Activated naive CD4-positive, alpha-beta T cell treated with anti-CD3 and anti-CD28 coated beads, Interleukin-2, amount 10 ng/mL, durations not matched to agents 7 days and 5 days (primary cell): ENCODE measurements at regions not wholly inside any gene's neighbourhood (a gene's known extent, or its start where the extent isn't known, plus 50 kb on each side); places are given as distances from the start of the nearest gene placed in this dataset.

Source experiments
- CTCF ChIA-PET: fragments of 350-600 bp; sonication (Branson Sonifier 250); formaldehyde crosslinking; loops from one replicate; lab custom pipeline; 2021; ENCODE audit warnings: antibody characterized with exemption; lab: Charles Lee
- DNase-seq: peaks from one replicate; pipeline ENCODE4 v3.0.0-alpha.2; 2020
- H3K27ac Mint-ChIP-seq: one replicate; pipeline ENCODE4 v1.8.0; 2021; ENCODE audit warnings: mild to moderate bottlenecking, moderate library complexity, mixed read lengths
- H3K27me3 Mint-ChIP-seq: one replicate; pipeline ENCODE4 v1.8.0; 2021; ENCODE audit warnings: mild to moderate bottlenecking, mixed read lengths
- H3K36me3 Mint-ChIP-seq: one replicate; pipeline ENCODE4 v1.8.0; 2021; ENCODE audit warnings: mixed read lengths
- H3K4me1 Mint-ChIP-seq: one replicate; pipeline ENCODE4 v1.8.0; 2021; ENCODE audit warnings: mixed read lengths
- H3K4me3 Mint-ChIP-seq: one replicate; pipeline ENCODE4 v1.8.0; 2021; ENCODE audit warnings: mild to moderate bottlenecking, moderate library complexity, mixed read lengths
- H3K9me3 Mint-ChIP-seq: one replicate; pipeline ENCODE4 v1.8.0; 2021; ENCODE audit warnings: mixed read lengths

- H3K27ac Mint-ChIP-seq: no peak overlapping the region
- no peaks in the 10 kb centered on the region for H3K36me3 Mint-ChIP-seq
- no peaks in the 10 kb centered on the region for H3K27me3 Mint-ChIP-seq
- no peaks in the 10 kb centered on the region for H3K9me3 Mint-ChIP-seq
- CTCF ChIA-PET: no interaction called here
- H3K4me1 Mint-ChIP-seq: no peaks in the 10 kb centered on the region
- DNase-seq: no peak
- H3K4me3 Mint-ChIP-seq: no peak overlapping the region
These were observed 547.3 kb upstream of the MIR17HG start for GRCh38 chr13:90800082-90800746.

- CTCF ChIA-PET: no interaction called here
- Mint-ChIP-seq H3K36me3 (no peaks in the 10 kb centered on the region), H3K4me3 (no peak overlapping the region), H3K9me3 (no peaks in the 10 kb centered on the region), H3K27me3 (no peaks in the 10 kb centered on the region), H3K27ac (no peak overlapping the region), H3K4me1 (no peaks in the 10 kb centered on the region)
- no peak for DNase-seq
These were observed 545.9 kb upstream of the MIR17HG start for GRCh38 chr13:90801621-90802020.

GRCh38 chr13:90803210-90803609 lies 544.3 kb upstream of the MIR17HG start:
- CTCF ChIA-PET: no interaction called here
- H3K4me1 Mint-ChIP-seq: no peaks in the 10 kb centered on the region
- no peak overlapping the region for H3K27ac Mint-ChIP-seq
- H3K9me3 Mint-ChIP-seq: peaks cover 2% of the 10 kb centered on the region
- no peaks in the 10 kb centered on the region for H3K36me3 Mint-ChIP-seq
- no peaks in the 10 kb centered on the region for H3K27me3 Mint-ChIP-seq
- no peak overlapping the region for H3K4me3 Mint-ChIP-seq
- DNase-seq: no peak

GRCh38 chr13:90806016-90806615 lies 541.4 kb upstream of the MIR17HG start:
- CTCF ChIA-PET: no interaction called here
- Mint-ChIP-seq H3K36me3 (no peaks in the 10 kb centered on the region), H3K9me3 (peaks cover 2% of the 10 kb centered on the region), H3K27ac (no peak overlapping the region), H3K27me3 (no peaks in the 10 kb centered on the region), H3K4me1 (no peaks in the 10 kb centered on the region), H3K4me3 (no peak overlapping the region)
- no peak for DNase-seq

- DNase-seq: no peak
- Mint-ChIP-seq H3K36me3 (no peaks in the 10 kb centered on the region), H3K4me1 (no peaks in the 10 kb centered on the region), H3K27ac (no peak overlapping the region), H3K9me3 (peaks cover 2% of the 10 kb centered on the region), H3K27me3 (no peaks in the 10 kb centered on the region), H3K4me3 (no peak overlapping the region)
- CTCF ChIA-PET: no interaction called here
These were observed 540.6 kb upstream of the MIR17HG start for GRCh38 chr13:90806892-90807291.

- Mint-ChIP-seq H3K36me3 (no peaks in the 10 kb centered on the region), H3K27me3 (no peaks in the 10 kb centered on the region)
- CTCF ChIA-PET: no interaction called here
These were observed 538.6 kb upstream of the MIR17HG start for GRCh38 chr13:90808838-90809237.

GRCh38 chr13:90824032-90824431 lies 523.5 kb upstream of the MIR17HG start:
- no peak for DNase-seq
- Mint-ChIP-seq H3K4me1 (no peaks in the 10 kb centered on the region), H3K36me3 (no peaks in the 10 kb centered on the region), H3K27me3 (no peaks in the 10 kb centered on the region), H3K27ac (no peak overlapping the region), H3K9me3 (peaks cover 9% of the 10 kb centered on the region), H3K4me3 (no peak overlapping the region)
- CTCF ChIA-PET: no interaction called here

More at GRCh38 chr13:90808838-90809237, 538.6 kb upstream of the MIR17HG start:
- Mint-ChIP-seq H3K27ac (no peak overlapping the region), H3K9me3 (peaks cover 6% of the 10 kb centered on the region), H3K4me3 (no peak overlapping the region), H3K4me1 (no peaks in the 10 kb centered on the region)
- no peak for DNase-seq

GRCh38 chr13:90826688-90827087 lies 520.8 kb upstream of the MIR17HG start:
- Mint-ChIP-seq H3K4me3 (no peak overlapping the region), H3K36me3 (no peaks in the 10 kb centered on the region), H3K9me3 (peaks cover 9% of the 10 kb centered on the region), H3K27ac (no peak overlapping the region), H3K4me1 (no peaks in the 10 kb centered on the region), H3K27me3 (no peaks in the 10 kb centered on the region)
- DNase-seq: no peak
- CTCF ChIA-PET: no interaction called here

GRCh38 chr13:90830782-90831181 lies 516.7 kb upstream of the MIR17HG start:
- Mint-ChIP-seq H3K9me3 (peaks cover 6% of the 10 kb centered on the region), H3K27ac (no peak overlapping the region), H3K4me1 (no peaks in the 10 kb centered on the region), H3K27me3 (no peaks in the 10 kb centered on the region), H3K4me3 (no peak overlapping the region), H3K36me3 (no peaks in the 10 kb centered on the region)
- CTCF ChIA-PET: no interaction called here
- DNase-seq: no peak

GRCh38 chr13:90833951-90834350 lies 513.5 kb upstream of the MIR17HG start:
- H3K36me3 Mint-ChIP-seq: no peaks in the 10 kb centered on the region
- H3K9me3 Mint-ChIP-seq: peaks cover 2% of the 10 kb centered on the region
- no peak overlapping the region for H3K27ac Mint-ChIP-seq
- CTCF ChIA-PET: no interaction called here
- no peak overlapping the region for H3K4me3 Mint-ChIP-seq
- no peak for DNase-seq
- no peaks in the 10 kb centered on the region for H3K27me3 Mint-ChIP-seq
- no peaks in the 10 kb centered on the region for H3K4me1 Mint-ChIP-seq

- H3K27me3 Mint-ChIP-seq: no peaks in the 10 kb centered on the region
These were observed 512.8 kb upstream of the MIR17HG start for GRCh38 chr13:90834700-90835099.

GRCh38 chr13:90835826-90836225 lies 511.7 kb upstream of the MIR17HG start:
- Mint-ChIP-seq H3K27me3 (no peaks in the 10 kb centered on the region), H3K4me3 (no peak overlapping the region), H3K27ac (no peak overlapping the region), H3K4me1 (no peaks in the 10 kb centered on the region), H3K36me3 (no peaks in the 10 kb centered on the region), H3K9me3 (peaks cover 6% of the 10 kb centered on the region)
- no peak for DNase-seq
- CTCF ChIA-PET: no interaction called here

More at GRCh38 chr13:90834700-90835099, 512.8 kb upstream of the MIR17HG start:
- no peak for DNase-seq
- CTCF ChIA-PET: no interaction called here
- Mint-ChIP-seq H3K4me3 (no peak overlapping the region), H3K36me3 (no peaks in the 10 kb centered on the region), H3K9me3 (peaks cover 2% of the 10 kb centered on the region), H3K4me1 (no peaks in the 10 kb centered on the region), H3K27ac (no peak overlapping the region)

GRCh38 chr13:90838317-90838960 lies 509.0 kb upstream of the MIR17HG start:
- Mint-ChIP-seq H3K9me3 (peaks cover 4% of the 10 kb centered on the region), H3K27ac (no peak overlapping the region), H3K36me3 (no peaks in the 10 kb centered on the region), H3K4me3 (no peak overlapping the region), H3K4me1 (no peaks in the 10 kb centered on the region), H3K27me3 (no peaks in the 10 kb centered on the region)
- no peak for DNase-seq
- CTCF ChIA-PET: no interaction called here

- Mint-ChIP-seq H3K36me3 (no peaks in the 10 kb centered on the region), H3K27me3 (no peaks in the 10 kb centered on the region), H3K27ac (no peak overlapping the region), H3K9me3 (peaks cover 4% of the 10 kb centered on the region), H3K4me3 (no peak overlapping the region), H3K4me1 (no peaks in the 10 kb centered on the region)
- DNase-seq: no peak
- CTCF ChIA-PET: no interaction called here
These were observed 508.4 kb upstream of the MIR17HG start for GRCh38 chr13:90839061-90839460.

- no peaks in the 10 kb centered on the region for H3K4me1 Mint-ChIP-seq
- H3K27ac Mint-ChIP-seq: no peak overlapping the region
- no peaks in the 10 kb centered on the region for H3K27me3 Mint-ChIP-seq
- CTCF ChIA-PET: no interaction called here
- no peaks in the 10 kb centered on the region for H3K36me3 Mint-ChIP-seq
- no peak for DNase-seq
- peaks cover 6% of the 10 kb centered on the region for H3K9me3 Mint-ChIP-seq
- H3K4me3 Mint-ChIP-seq: no peak overlapping the region
These were observed 500.6 kb upstream of the MIR17HG start for GRCh38 chr13:90846936-90847335.
